Cardiac muscle cell (in vitro differentiated cells and primary cell): ENCODE measurements at regions not wholly inside any gene's neighbourhood (a gene's known extent, or its start where the extent isn't known, plus 50 kb on each side); places are given as distances from the start of the nearest gene placed in this dataset.

Source experiments
- DNase-seq, 2 donors: peaks; one replicate each; pipeline versions ENCODE4 v3.0.0 to v3.0.0-alpha.2; 2010 to 2017; ENCODE audit warnings: low read depth in 1 of 2, low spot score in 1 of 2
- H3K27ac ChIP-seq: fragments of 200-600 bp; sonication (generic); 2 replicates; pipeline ENCODE4 v1.5.1; 2016
- H3K27me3 ChIP-seq: fragments of 200-600 bp; sonication (generic); 2 replicates; pipeline ENCODE4 v1.6.0; 2016; ENCODE audit warnings: control low read depth
- H3K36me3 ChIP-seq: fragments of 200-600 bp; sonication (generic); 2 replicates; pipeline ENCODE4 v1.5.1; 2016; ENCODE audit warnings: control low read depth
- H3K4me1 ChIP-seq: fragments of 200-600 bp; sonication (generic); 2 replicates; pipeline ENCODE4 v1.8.1; 2017; ENCODE audit warnings: low read depth, mild to moderate bottlenecking, mixed run types
- H3K4me3 ChIP-seq: fragments of 200-600 bp; sonication (generic); 2 replicates; pipeline ENCODE4 v1.5.1; 2016; ENCODE audit warnings: mild to moderate bottlenecking
- H3K9me3 ChIP-seq: fragments of 200-600 bp; sonication (generic); 2 replicates; pipeline ENCODE4 v1.5.1; 2017; ENCODE audit warnings: low read depth, mild to moderate bottlenecking, control low read depth
- TF ChIP-seq, protein P1 (sequence below): IDR thresholded peaks from 2 replicates; pipeline ENCODE4 v1.5.1; 2012; ENCODE audit warnings: low read depth, mild to moderate bottlenecking, low read length

DNA sequence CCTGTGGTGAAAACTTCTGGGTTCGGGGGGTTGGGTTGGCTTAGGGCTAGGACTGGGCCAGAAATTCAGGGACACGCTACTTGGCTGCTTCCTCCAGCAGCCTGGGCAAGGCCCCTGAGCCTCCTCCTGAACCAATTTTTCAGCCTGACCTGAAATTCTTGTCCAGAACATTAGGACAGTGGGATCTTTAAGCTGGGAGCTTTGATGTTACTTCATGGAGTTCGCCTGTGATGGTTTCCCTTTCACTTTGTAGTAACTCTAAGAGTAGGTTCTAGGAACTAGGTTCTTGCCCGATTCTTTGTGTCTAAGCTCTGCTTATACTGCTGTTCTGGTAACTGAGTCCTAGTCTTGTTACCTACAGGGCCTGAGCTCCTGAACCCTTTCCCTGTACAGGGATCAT lies 75.3 kb downstream of the S1PR1 start:
- peaks cover 30% of the 10 kb centered on the region for H3K4me1 ChIP-seq
- no peak overlapping the region for H3K27ac ChIP-seq
- TF ChIP-seq, protein P1, sequence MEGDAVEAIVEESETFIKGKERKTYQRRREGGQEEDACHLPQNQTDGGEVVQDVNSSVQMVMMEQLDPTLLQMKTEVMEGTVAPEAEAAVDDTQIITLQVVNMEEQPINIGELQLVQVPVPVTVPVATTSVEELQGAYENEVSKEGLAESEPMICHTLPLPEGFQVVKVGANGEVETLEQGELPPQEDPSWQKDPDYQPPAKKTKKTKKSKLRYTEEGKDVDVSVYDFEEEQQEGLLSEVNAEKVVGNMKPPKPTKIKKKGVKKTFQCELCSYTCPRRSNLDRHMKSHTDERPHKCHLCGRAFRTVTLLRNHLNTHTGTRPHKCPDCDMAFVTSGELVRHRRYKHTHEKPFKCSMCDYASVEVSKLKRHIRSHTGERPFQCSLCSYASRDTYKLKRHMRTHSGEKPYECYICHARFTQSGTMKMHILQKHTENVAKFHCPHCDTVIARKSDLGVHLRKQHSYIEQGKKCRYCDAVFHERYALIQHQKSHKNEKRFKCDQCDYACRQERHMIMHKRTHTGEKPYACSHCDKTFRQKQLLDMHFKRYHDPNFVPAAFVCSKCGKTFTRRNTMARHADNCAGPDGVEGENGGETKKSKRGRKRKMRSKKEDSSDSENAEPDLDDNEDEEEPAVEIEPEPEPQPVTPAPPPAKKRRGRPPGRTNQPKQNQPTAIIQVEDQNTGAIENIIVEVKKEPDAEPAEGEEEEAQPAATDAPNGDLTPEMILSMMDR, result no peak
- no peaks in the 10 kb centered on the region for H3K36me3 ChIP-seq
- no peaks in the 10 kb centered on the region for H3K9me3 ChIP-seq
- no peaks in the 10 kb centered on the region for H3K27me3 ChIP-seq
- no peak for DNase-seq
- H3K4me3 ChIP-seq, result no peak overlapping the region

DNA sequence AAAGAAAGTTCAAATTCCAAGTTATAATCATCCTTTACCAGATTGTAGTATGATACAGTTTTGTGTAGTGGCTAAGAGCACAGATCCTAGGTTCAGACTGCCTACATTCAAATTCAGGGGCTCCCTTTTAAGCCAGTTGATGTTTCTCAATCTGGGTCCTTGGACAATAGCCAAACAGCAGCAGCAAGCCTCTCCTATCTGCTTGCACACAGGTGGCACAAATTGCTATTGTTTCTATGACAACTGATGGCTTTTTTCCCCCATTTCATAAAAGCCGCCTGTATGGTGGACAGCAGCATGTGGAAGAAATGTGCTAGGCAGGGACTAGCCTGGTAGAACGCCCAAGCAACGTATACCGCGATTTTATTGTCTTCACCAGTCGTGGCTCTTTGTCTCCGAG lies 76.5 kb downstream of the S1PR1 start:
- Histone ChIP-seq H3K4me1 (peaks cover 18% of the 10 kb centered on the region), H3K27me3 (no peaks in the 10 kb centered on the region), H3K27ac (no peak overlapping the region), H3K36me3 (no peaks in the 10 kb centered on the region), H3K4me3 (no peak overlapping the region), H3K9me3 (no peaks in the 10 kb centered on the region)
- TF ChIP-seq, protein P1, result no peak
- no peak for DNase-seq

DNA sequence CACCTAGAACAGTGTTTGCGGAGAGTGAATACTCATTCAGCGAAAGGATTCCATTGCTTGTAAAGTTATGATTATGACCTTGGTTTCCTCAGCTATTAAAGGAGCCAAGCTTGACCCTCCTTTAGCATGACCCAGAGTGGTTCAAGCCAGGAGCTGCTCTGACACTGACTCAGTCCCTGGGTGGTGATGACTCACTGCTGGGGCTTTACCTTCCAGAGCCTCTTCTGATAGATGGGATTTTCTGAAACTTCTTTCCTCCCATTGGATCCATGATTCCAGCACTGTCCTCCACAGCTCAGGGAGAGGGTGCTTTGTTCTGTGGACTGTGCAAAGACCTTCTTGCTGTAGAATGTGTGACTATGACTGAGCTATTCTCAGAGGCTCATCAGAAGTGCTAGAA lies 77.4 kb downstream of the S1PR1 start:
- Histone ChIP-seq H3K4me3 (no peak overlapping the region), H3K27ac (no peak overlapping the region), H3K27me3 (no peaks in the 10 kb centered on the region), H3K36me3 (no peaks in the 10 kb centered on the region), H3K9me3 (no peaks in the 10 kb centered on the region), H3K4me1 (peaks cover 11% of the 10 kb centered on the region)
- peak in 1 of 2 donors; percentile 51 for DNase-seq
- TF ChIP-seq, protein P1, result no peak

DNA sequence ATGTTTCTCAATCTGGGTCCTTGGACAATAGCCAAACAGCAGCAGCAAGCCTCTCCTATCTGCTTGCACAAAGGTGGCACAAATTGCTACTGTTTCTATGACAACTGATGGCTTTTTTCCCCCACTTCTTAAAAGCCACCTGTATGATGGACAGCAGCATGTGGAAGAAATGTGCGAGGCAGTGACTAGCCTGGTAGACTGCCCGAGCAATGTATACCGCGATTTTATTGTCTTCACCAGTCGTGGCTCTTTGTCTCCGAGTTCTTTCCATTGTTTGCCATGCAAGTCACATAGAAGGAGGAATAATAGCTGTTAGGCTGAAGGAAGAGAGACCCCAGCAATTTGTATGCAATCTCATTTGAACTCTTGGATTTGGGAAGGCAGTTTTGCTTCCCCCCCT lies 79.4 kb downstream of the S1PR1 start:
- no peak for DNase-seq
- TF ChIP-seq, protein P1, result no peak
- no peaks in the 10 kb centered on the region for H3K36me3 ChIP-seq
- no peaks in the 10 kb centered on the region for H3K4me1 ChIP-seq
- H3K27me3 ChIP-seq, result no peaks in the 10 kb centered on the region
- H3K27ac ChIP-seq, result no peak overlapping the region
- H3K4me3 ChIP-seq, result no peak overlapping the region
- no peaks in the 10 kb centered on the region for H3K9me3 ChIP-seq

DNA sequence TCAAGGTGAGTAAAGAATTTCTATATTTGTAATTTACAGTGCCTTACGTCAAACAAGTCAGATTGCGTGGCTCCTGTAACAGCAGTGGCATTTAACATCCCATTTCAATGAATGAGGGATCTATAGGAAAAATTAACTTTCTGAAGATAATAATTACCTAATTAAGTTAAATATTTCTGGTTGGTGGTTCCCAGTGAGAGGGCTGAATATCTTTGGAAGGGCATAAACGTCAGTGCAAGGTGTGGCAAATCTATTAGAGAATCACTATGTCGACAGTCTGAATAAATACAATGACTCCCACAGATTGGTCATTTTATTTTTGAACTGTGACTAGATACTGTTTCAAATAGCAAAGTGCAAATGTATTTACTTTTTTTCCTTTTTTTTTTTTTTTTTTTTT lies 80.0 kb downstream of the S1PR1 start:
- no peak overlapping the region for H3K4me3 ChIP-seq
- no peak for DNase-seq
- H3K4me1 ChIP-seq, result no peaks in the 10 kb centered on the region
- no peaks in the 10 kb centered on the region for H3K27me3 ChIP-seq
- H3K27ac ChIP-seq, result no peak overlapping the region
- TF ChIP-seq, protein P1, result no peak
- H3K36me3 ChIP-seq, result no peaks in the 10 kb centered on the region
- no peaks in the 10 kb centered on the region for H3K9me3 ChIP-seq

DNA sequence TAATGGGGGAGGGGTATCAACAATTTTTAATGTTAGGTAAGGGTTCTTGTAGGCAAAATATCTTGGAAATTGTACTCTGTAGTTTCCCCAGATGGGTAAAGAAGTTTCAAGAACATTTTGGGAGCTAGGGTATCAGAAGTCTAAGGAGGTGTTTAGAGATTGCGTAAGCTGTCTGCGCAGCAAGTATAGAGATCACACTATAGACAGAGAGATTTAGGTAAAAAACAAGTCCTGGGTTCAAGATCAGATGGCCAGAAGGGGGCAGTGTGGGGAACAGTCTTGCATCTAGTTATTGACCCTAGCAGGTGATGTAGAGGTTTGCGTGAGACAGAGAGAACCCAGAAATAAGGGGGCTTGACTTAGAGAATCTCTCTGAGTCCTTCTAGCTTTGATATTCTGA lies 80.8 kb downstream of the S1PR1 start:
- no peaks in the 10 kb centered on the region for H3K27me3 ChIP-seq
- no peaks in the 10 kb centered on the region for H3K4me1 ChIP-seq
- no peaks in the 10 kb centered on the region for H3K9me3 ChIP-seq
- H3K36me3 ChIP-seq, result no peaks in the 10 kb centered on the region
- no peak overlapping the region for H3K4me3 ChIP-seq
- TF ChIP-seq, protein P1, result no peak
- DNase-seq, result no peak
- H3K27ac ChIP-seq, result no peak overlapping the region
